Lung (tissue), 11 donors: ENCODE measurements at regions not wholly inside any gene's neighbourhood (a gene's known extent, or its start where the extent isn't known, plus 50 kb on each side); places are given as distances from the start of the nearest gene placed in this dataset.

Experiments used
- ATAC-seq: fragments of 200-7000 bp; cut with Tn5 transposase; one replicate; pipeline ENCODE4 v1.9.1; 2020; ENCODE audit warnings: moderate number of reproducible peaks; ENCODE audit not compliant: insufficient read depth, low FRiP score
- DNase-seq, 3 donors: peaks; one replicate each; pipeline ENCODE4 v3.0.0-alpha.2; 2013 to 2017
- H3K27ac ChIP-seq, 2 donors: one replicate each; pipeline ENCODE4 v1.5.1; 2013; ENCODE audit warnings: mild to moderate bottlenecking in 2 of 2, moderate library complexity in 2 of 2, control low read depth in 1 of 2, inconsistent platforms in 1 of 2, low read depth in 1 of 2, low read length in 1 of 2
- H3K27me3 ChIP-seq, 3 donors: one replicate each; pipeline ENCODE4 v1.5.1; 2013; ENCODE audit warnings: low read length in 2 of 3; ENCODE audit not compliant: control insufficient read depth in 3 of 3, insufficient read depth in 3 of 3
- H3K36me3 ChIP-seq, 4 donors: one replicate each; pipeline ENCODE4 v1.5.1; 2013; ENCODE audit warnings: low read length in 4 of 4, mild to moderate bottlenecking in 1 of 4, moderate library complexity in 1 of 4; ENCODE audit not compliant: control insufficient read depth in 4 of 4, insufficient read depth in 4 of 4
- H3K4me1 ChIP-seq, 5 donors: one replicate each; pipeline ENCODE4 v1.5.1; 2013; ENCODE audit warnings: low read length in 5 of 5, mild to moderate bottlenecking in 2 of 5, moderate library complexity in 1 of 5; ENCODE audit not compliant: control insufficient read depth in 5 of 5, insufficient read depth in 5 of 5
- H3K4me3 ChIP-seq: one replicate; pipeline ENCODE4 v1.5.1; 2013; ENCODE audit warnings: mild to moderate bottlenecking, control low read depth, moderate library complexity
- H3K9ac ChIP-seq, 2 donors: one replicate each; pipeline ENCODE4 v1.5.1; 2013; ENCODE audit warnings: low read length in 2 of 2, control low read depth in 1 of 2; ENCODE audit not compliant: insufficient read depth in 1 of 2
- H3K9me3 ChIP-seq, 4 donors: one replicate each; pipeline ENCODE4 v1.5.1; 2013; ENCODE audit warnings: low read length in 3 of 4, mild to moderate bottlenecking in 1 of 4, moderate library complexity in 1 of 4; ENCODE audit not compliant: control insufficient read depth in 4 of 4, insufficient read depth in 3 of 4
- CTCF ChIP-seq: IDR thresholded peaks from 2 replicates; pipeline ENCODE4 v1.5.1; 2012; ENCODE audit warnings: mild to moderate bottlenecking; ENCODE audit errors: control extremely low read depth, extremely low read depth
- WGBS, 2 donors: extraction: QIAGEN DNeasy Blood & Tissue Kit; methylation state at CpG; one replicate each; pipeline ENCODE4 v1.1.7; 2013; 5-methylcytosine and 5-hydroxymethylcytosine counted together
- donor health status: control.
- donor health status: control.
- donor health status: Bipolar disorder and iron deficiency.
- donor health status: healthy.
- donor health status: DM: yes; HTN: yes; CAD: no.

GRCh38 chr3:177721864-177722785, 524.8 kb upstream of the TBL1XR1 start:
- no peak overlapping the region for H3K9ac ChIP-seq
- WGBS, 2 donors, result 72 to 76% methylated on average over 3 of the region's 3 CpGs
- H3K27ac ChIP-seq, result peak overlapping the region; percentile 21 to 33
- DNase-seq (peak in 2 of 3 donors; percentile 41 to 63), ATAC-seq (no peak)
- H3K27me3 ChIP-seq, result no peaks in the 10 kb centered on the region
- no peaks in the 10 kb centered on the region for H3K36me3 ChIP-seq
- TF ChIP-seq CTCF, result no peak
- no peak overlapping the region for H3K4me3 ChIP-seq
- no peaks in the 10 kb centered on the region for H3K9me3 ChIP-seq
- H3K4me1 ChIP-seq, result peaks cover 0 to 50% (median 19%) of the 10 kb centered on the region in 5 donors

- H3K9ac ChIP-seq, result no peak overlapping the region
- peaks cover 0 to 50% (median 19%) of the 10 kb centered on the region in 5 donors for H3K4me1 ChIP-seq
- no peaks in the 10 kb centered on the region for H3K27me3 ChIP-seq
- no peak for TF ChIP-seq CTCF
- no peaks in the 10 kb centered on the region for H3K9me3 ChIP-seq
- ATAC-seq (peak; percentile 80), DNase-seq (peak; percentile 88 to 98 (median 97))
- H3K27ac ChIP-seq, result peak overlapping the region; percentile 67 to 77
- WGBS, 2 donors, result 2 to 6% methylated on average over 6 of the region's 6 CpGs
- no peak overlapping the region for H3K4me3 ChIP-seq
- H3K36me3 ChIP-seq, result no peaks in the 10 kb centered on the region
These were observed 526.8 kb upstream of the TBL1XR1 start for GRCh38 chr3:177724020-177724638.

GRCh38 chr3:177725165-177725564, 527.9 kb upstream of the TBL1XR1 start:
- ATAC-seq (peak; percentile 39), DNase-seq (no peak)
- Histone ChIP-seq H3K27ac (peak overlapping the region in 1 of 2 donors; percentile 67), H3K4me1 (peaks cover 0 to 55% (median 19%) of the 10 kb centered on the region in 5 donors), H3K27me3 (no peaks in the 10 kb centered on the region), H3K36me3 (no peaks in the 10 kb centered on the region), H3K4me3 (no peak overlapping the region), H3K9me3 (no peaks in the 10 kb centered on the region), H3K9ac (no peak overlapping the region)
- no peak for TF ChIP-seq CTCF
- WGBS, 2 donors, result 71 to 79% methylated on average over 1 of the region's 1 CpG
